ENCODE measurements at regions not wholly inside any gene's neighbourhood (a gene's known extent, or its start where the extent isn't known, plus 50 kb on each side); places are given as distances from the start of the nearest gene placed in this dataset.

GRCh38 chr22:48343461-48343860, 1484.2 kb downstream of the BRD1 start:
- no peak for DNase-seq

GRCh38 chr22:48342732-48343131, 1484.9 kb downstream of the BRD1 start:
- no peak for DNase-seq

- DNase-seq = no peak
These were observed 1485.7 kb downstream of the BRD1 start for GRCh38 chr22:48342016-48342415.

GRCh38 chr22:48340727-48341709, 1486.7 kb downstream of the BRD1 start:
- no peak for DNase-seq

GRCh38 chr22:48340191-48340590, 1487.5 kb downstream of the BRD1 start:
- DNase-seq = no peak

GRCh38 chr22:48338793-48339705, 1488.6 kb downstream of the BRD1 start:
- DNase-seq = no peak

- DNase-seq = no peak
These were observed 1489.5 kb downstream of the BRD1 start for GRCh38 chr22:48337957-48338792.

- DNase-seq = no peak
These were observed 1491.2 kb downstream of the BRD1 start for GRCh38 chr22:48336339-48337060.

- no peak for DNase-seq
These were observed 1492.1 kb downstream of the BRD1 start for GRCh38 chr22:48335442-48336139.

GRCh38 chr22:48334971-48335370, 1492.7 kb downstream of the BRD1 start:
- no peak for DNase-seq

GRCh38 chr22:48333816-48334735, 1493.6 kb downstream of the BRD1 start:
- no peak for DNase-seq

GRCh38 chr22:48333323-48333763, 1494.3 kb downstream of the BRD1 start:
- no peak for DNase-seq

GRCh38 chr22:48332438-48333322, 1495.0 kb downstream of the BRD1 start:
- DNase-seq = no peak

- no peak for DNase-seq
These were observed 1495.9 kb downstream of the BRD1 start for GRCh38 chr22:48331691-48332220.

- no peak for DNase-seq
These were observed 1496.4 kb downstream of the BRD1 start for GRCh38 chr22:48331266-48331665.

- no peak for DNase-seq
These were observed 1500.0 kb downstream of the BRD1 start for GRCh38 chr22:48327721-48328120.

GRCh38 chr22:48323746-48324145, 1503.9 kb downstream of the BRD1 start:
- DNase-seq = no peak

- DNase-seq = no peak
These were observed 1504.8 kb downstream of the BRD1 start for GRCh38 chr22:48322907-48323306.
